ENCODE measurements at regions not wholly inside any gene's neighbourhood (a gene's known extent, or its start where the extent isn't known, plus 50 kb on each side); places are given as distances from the start of the nearest gene placed in this dataset.

DNA sequence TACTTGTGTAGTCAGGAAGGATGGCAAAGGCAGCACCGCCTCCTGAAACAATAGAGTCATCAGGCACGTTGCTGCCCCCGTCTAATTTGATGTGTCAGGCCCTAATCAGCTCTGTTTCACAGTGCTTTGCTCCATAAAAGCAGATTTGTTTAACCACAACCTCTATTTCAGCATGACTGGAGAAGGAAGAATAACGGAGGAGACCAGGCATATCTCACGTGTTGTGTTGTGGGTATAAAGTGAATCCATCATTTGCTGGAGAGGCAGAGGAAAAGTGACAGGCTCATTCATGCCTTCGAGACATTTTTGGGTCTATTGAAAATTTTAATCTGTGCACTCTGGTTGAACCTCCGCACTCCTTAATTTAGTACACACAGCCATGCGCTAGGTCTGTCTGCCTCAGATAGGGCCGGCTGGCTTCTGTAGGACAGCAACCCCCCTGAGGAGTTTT lies 940.4 kb upstream of the SLC10A2 start:
- Histone ChIP-seq H3K4me3 (ENCODE audit: low read length) (no peak overlapping the region), H3K27me3 (ENCODE audit: control insufficient read depth, insufficient read depth, low read length) (no peaks in the 10 kb centered on the region), H3K36me3 (ENCODE audit: control insufficient read depth, low read depth, low read length) (no peaks in the 10 kb centered on the region), H3K27ac (ENCODE audit: low read length) (no peak overlapping the region), H3K9me3 (ENCODE audit: control insufficient read depth, low read depth, low read length) (no peaks in the 10 kb centered on the region), H3K4me1 (ENCODE audit: control insufficient read depth, low read depth, low read length) (no peaks in the 10 kb centered on the region), H3K9ac (ENCODE audit: low read length) (no peak overlapping the region)

DNA sequence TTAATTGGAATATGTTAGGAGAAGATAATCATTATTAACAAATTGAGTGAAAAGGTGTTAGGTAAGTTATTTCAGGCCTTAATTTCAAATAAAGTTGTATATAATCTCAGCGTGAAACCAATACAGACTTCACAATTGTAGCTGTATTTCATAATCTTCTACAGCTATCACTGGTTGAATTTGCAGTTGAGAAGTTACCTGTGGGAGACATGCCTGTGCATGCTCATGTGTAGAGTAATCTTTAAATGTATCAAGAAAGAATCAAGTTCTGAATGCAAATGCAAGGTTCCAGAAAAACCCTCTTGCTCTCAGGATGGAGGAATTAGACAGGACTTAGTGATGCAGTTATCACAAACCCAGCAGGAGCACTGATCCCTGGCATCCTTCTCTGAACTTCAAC lies 938.4 kb upstream of the SLC10A2 start:
- H3K27ac ChIP-seq (ENCODE audit: low read length) = no peak overlapping the region
- no peaks in the 10 kb centered on the region for H3K9me3 ChIP-seq (ENCODE audit: control insufficient read depth, low read depth, low read length)
- H3K4me3 ChIP-seq (ENCODE audit: low read length) = no peak overlapping the region
- no peak overlapping the region for H3K9ac ChIP-seq (ENCODE audit: low read length)
- no peaks in the 10 kb centered on the region for H3K27me3 ChIP-seq (ENCODE audit: control insufficient read depth, insufficient read depth, low read length)
- H3K36me3 ChIP-seq (ENCODE audit: control insufficient read depth, low read depth, low read length) = no peaks in the 10 kb centered on the region
- no peaks in the 10 kb centered on the region for H3K4me1 ChIP-seq (ENCODE audit: control insufficient read depth, low read depth, low read length)

DNA sequence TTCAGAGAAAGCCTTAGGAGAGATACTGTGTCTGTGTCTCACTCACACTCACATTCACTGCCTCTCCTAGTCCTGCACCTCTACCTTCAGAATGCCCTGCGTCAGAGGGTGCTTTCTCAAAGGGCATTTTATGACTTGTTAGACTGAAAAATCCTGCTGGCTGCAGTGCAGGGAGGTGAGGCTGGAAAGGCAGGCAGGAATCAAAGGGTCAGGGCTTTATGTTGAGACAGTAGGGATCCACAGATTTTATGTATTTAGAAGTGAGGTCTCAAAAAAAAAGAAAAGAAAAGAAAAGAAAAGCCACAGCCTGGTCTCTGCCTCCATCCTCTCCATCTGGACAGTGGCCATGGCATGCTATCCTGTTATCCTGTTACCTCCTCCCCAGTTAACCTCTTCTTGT lies 936.0 kb upstream of the SLC10A2 start:
- Histone ChIP-seq H3K9ac (ENCODE audit: low read length) (no peak overlapping the region), H3K9me3 (ENCODE audit: control insufficient read depth, low read depth, low read length) (no peaks in the 10 kb centered on the region), H3K4me1 (ENCODE audit: control insufficient read depth, low read depth, low read length) (no peaks in the 10 kb centered on the region), H3K27me3 (ENCODE audit: control insufficient read depth, insufficient read depth, low read length) (no peaks in the 10 kb centered on the region), H3K27ac (ENCODE audit: low read length) (no peak overlapping the region), H3K4me3 (ENCODE audit: low read length) (no peak overlapping the region), H3K36me3 (ENCODE audit: control insufficient read depth, low read depth, low read length) (no peaks in the 10 kb centered on the region)

DNA sequence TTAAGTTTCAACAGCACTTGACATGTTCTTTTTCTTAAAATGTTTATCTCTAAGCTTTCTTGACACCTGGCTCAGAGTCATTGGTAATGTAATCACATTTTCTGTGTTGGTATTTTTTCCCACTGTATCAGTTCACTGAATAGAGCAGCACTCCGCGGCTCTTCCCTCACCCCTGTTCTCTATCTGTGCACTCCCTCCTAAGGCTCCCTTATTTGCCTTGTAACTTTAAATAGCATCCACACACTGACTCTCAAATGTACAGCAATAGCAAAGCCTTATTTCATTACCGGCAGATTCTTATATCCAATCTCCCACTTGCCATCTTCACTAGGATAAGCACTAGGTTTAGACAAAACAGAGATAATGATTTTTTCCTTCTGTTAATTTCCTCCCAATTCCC lies 935.5 kb upstream of the SLC10A2 start:
- Histone ChIP-seq H3K9me3 (ENCODE audit: control insufficient read depth, low read depth, low read length) (no peaks in the 10 kb centered on the region), H3K4me1 (ENCODE audit: control insufficient read depth, low read depth, low read length) (no peaks in the 10 kb centered on the region), H3K4me3 (ENCODE audit: low read length) (no peak overlapping the region), H3K27ac (ENCODE audit: low read length) (no peak overlapping the region), H3K9ac (ENCODE audit: low read length) (no peak overlapping the region), H3K36me3 (ENCODE audit: control insufficient read depth, low read depth, low read length) (no peaks in the 10 kb centered on the region), H3K27me3 (ENCODE audit: control insufficient read depth, insufficient read depth, low read length) (no peaks in the 10 kb centered on the region)

DNA sequence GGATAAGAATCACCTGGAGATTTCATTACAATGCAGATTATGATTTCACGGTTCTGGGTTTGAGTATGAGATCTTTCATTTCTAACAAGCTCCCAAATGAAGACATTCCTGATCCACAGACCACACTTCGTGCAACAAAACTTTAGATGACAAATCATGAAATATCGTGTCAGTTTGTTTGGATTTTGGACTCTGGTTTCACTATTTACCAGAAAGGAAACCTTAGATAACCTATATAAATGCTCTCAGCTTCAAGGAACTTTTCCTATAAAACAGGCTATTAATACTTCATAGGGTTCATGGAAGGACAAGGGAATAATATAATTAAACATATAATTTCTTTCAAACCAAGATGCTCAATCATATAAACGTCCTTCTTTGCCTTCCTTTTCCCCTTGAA lies 930.5 kb upstream of the SLC10A2 start:
- no peaks in the 10 kb centered on the region for H3K9me3 ChIP-seq (ENCODE audit: control insufficient read depth, low read depth, low read length)
- no peaks in the 10 kb centered on the region for H3K27me3 ChIP-seq (ENCODE audit: control insufficient read depth, insufficient read depth, low read length)
- no peak overlapping the region for H3K27ac ChIP-seq (ENCODE audit: low read length)
- no peak overlapping the region for H3K4me3 ChIP-seq (ENCODE audit: low read length)
- no peaks in the 10 kb centered on the region for H3K36me3 ChIP-seq (ENCODE audit: control insufficient read depth, low read depth, low read length)
- no peak overlapping the region for H3K9ac ChIP-seq (ENCODE audit: low read length)
- H3K4me1 ChIP-seq (ENCODE audit: control insufficient read depth, low read depth, low read length) = no peaks in the 10 kb centered on the region

DNA sequence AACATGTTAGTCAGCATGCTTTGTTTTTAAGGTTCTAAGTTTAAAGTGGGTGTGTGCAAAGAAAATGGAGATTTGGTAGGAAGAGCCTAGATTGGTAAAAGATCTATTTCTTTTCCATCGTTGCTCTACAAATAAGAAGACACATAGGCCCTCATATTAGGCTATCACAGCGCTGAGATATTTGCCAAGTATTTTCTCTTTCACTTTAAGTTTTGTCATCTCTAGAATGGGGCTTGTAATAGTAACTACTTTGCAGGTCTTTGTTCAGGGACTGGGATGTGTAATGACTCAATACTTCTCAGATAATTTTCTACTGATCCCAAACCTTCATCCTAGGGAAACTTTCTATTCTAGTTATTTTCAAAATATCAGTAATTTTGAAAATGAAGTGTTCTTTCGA lies 917.7 kb upstream of the SLC10A2 start:
- no peak overlapping the region for H3K4me3 ChIP-seq (ENCODE audit: low read length)
- no peaks in the 10 kb centered on the region for H3K4me1 ChIP-seq (ENCODE audit: control insufficient read depth, low read depth, low read length)
- H3K27ac ChIP-seq (ENCODE audit: low read length) = no peak overlapping the region
- no peak overlapping the region for H3K9ac ChIP-seq (ENCODE audit: low read length)
- no peaks in the 10 kb centered on the region for H3K36me3 ChIP-seq (ENCODE audit: control insufficient read depth, low read depth, low read length)
- H3K27me3 ChIP-seq (ENCODE audit: control insufficient read depth, insufficient read depth, low read length) = no peaks in the 10 kb centered on the region
- H3K9me3 ChIP-seq (ENCODE audit: control insufficient read depth, low read depth, low read length) = no peaks in the 10 kb centered on the region

DNA sequence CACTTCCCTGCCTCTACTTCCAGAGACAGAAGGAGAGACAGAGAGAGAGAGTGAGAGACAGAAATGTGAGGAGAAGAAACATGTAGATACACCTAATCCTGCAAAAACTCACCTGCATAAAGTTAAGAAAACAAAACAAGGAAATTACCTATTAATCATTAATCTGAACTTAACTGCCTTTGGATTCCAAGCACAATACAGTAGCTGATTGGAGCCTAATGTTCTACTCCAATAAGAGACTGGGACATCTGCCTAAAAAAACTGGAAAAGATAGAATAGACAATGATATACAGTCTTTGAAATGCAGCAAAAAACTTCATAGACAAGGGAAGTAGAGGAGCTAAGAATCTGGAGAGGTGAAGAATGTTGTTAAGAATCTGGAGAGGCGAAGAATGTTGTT lies 910.2 kb upstream of the SLC10A2 start:
- no peak overlapping the region for H3K27ac ChIP-seq (ENCODE audit: low read length)
- no peak overlapping the region for H3K9ac ChIP-seq (ENCODE audit: low read length)
- no peaks in the 10 kb centered on the region for H3K27me3 ChIP-seq (ENCODE audit: control insufficient read depth, insufficient read depth, low read length)
- no peaks in the 10 kb centered on the region for H3K36me3 ChIP-seq (ENCODE audit: control insufficient read depth, low read depth, low read length)
- H3K4me3 ChIP-seq (ENCODE audit: low read length) = no peak overlapping the region
- H3K9me3 ChIP-seq (ENCODE audit: control insufficient read depth, low read depth, low read length) = no peaks in the 10 kb centered on the region
- H3K4me1 ChIP-seq (ENCODE audit: control insufficient read depth, low read depth, low read length) = no peaks in the 10 kb centered on the region

DNA sequence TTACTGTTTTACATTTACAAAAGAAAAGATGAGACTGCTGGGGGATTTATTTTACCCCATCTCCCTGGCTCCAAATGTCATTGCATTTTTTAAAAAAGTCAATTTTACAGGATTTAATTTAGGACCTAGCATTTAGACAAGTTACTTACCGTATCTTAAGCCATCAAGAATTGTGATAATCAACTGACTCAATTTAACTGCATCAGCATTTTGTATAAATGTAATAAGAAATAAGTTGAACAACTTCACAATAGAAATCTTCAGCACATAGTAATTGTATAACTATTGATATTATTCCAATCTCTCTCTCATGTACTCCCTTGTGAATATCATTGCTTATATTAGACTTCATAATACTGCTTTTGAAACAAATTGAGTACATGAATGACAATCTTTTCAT lies 907.5 kb upstream of the SLC10A2 start:
- Histone ChIP-seq H3K36me3 (ENCODE audit: control insufficient read depth, low read depth, low read length) (no peaks in the 10 kb centered on the region), H3K9ac (ENCODE audit: low read length) (no peak overlapping the region), H3K27ac (ENCODE audit: low read length) (no peak overlapping the region), H3K9me3 (ENCODE audit: control insufficient read depth, low read depth, low read length) (no peaks in the 10 kb centered on the region), H3K4me1 (ENCODE audit: control insufficient read depth, low read depth, low read length) (no peaks in the 10 kb centered on the region), H3K4me3 (ENCODE audit: low read length) (no peak overlapping the region), H3K27me3 (ENCODE audit: control insufficient read depth, insufficient read depth, low read length) (no peaks in the 10 kb centered on the region)

DNA sequence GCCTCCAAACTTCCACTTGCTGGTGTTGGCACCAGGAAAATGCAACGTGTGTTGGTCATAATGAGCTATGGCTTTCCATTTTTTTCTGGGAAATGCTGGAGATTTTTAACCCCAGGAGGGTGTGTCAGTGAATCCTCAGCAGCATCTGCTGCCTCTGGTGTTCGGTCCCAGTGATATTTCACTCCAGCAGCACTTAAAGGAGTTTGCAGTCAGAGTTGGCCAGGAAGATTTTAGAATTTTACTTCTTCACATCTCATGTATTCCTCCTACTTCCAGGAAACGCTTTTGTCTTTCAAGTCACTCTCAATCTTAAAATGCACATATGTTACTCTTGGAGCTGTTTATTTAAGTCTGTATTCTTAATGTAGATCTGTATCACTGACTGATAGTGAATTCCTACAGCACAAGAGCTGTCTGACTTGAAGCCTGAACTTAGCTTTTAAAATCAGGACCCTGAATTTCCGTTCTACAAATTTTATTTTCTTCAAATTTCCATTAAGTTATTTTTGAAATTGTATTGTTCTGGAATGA lies 903.4 kb upstream of the SLC10A2 start:
- no peak overlapping the region for H3K9ac ChIP-seq (ENCODE audit: low read length)
- H3K27ac ChIP-seq (ENCODE audit: low read length) = no peak overlapping the region
- H3K36me3 ChIP-seq (ENCODE audit: control insufficient read depth, low read depth, low read length) = no peaks in the 10 kb centered on the region
- no peak overlapping the region for H3K4me3 ChIP-seq (ENCODE audit: low read length)
- H3K9me3 ChIP-seq (ENCODE audit: control insufficient read depth, low read depth, low read length) = no peaks in the 10 kb centered on the region
- H3K4me1 ChIP-seq (ENCODE audit: control insufficient read depth, low read depth, low read length) = no peaks in the 10 kb centered on the region
- H3K27me3 ChIP-seq (ENCODE audit: control insufficient read depth, insufficient read depth, low read length) = no peaks in the 10 kb centered on the region

DNA sequence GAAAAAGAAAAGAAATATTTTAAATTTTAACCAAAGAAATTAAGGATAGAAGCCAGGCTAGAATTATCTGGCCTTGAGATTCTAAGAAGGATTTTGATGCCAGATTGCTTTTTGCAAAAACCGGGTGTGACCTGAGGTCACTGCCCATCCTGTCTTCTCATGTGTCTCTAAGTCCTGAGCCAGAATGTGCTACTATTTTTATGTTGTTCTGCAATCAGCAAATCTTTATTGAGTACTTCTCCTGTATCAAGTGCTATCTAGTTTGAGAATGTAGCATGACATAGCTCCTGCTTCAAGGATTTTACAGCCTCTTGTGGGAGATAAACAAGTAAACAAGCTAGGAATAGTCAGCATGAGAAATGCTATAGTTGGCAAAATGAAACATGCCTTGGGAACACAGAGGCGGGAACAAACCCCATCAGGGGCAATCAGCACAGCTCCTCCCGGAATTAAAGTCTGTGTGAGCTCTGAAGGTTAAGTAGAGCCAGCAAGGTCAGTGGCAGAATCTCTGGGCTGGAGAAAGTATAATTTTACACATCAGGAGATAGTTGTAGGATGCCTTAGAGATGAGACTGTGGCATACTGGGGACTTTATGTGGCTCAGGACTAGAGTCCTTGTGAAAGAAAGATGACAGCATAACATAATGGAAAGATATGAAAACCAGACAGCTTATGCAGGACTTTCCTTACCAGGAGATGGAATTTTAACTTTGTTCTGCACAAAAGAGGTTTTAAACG lies 899.5 kb upstream of the SLC10A2 start:
- H3K9me3 ChIP-seq (ENCODE audit: control insufficient read depth, low read depth, low read length) = no peaks in the 10 kb centered on the region
- no peak overlapping the region for H3K27ac ChIP-seq (ENCODE audit: low read length)
- H3K9ac ChIP-seq (ENCODE audit: low read length) = no peak overlapping the region
- H3K4me3 ChIP-seq (ENCODE audit: low read length) = no peak overlapping the region
- H3K36me3 ChIP-seq (ENCODE audit: control insufficient read depth, low read depth, low read length) = no peaks in the 10 kb centered on the region
- H3K27me3 ChIP-seq (ENCODE audit: control insufficient read depth, insufficient read depth, low read length) = no peaks in the 10 kb centered on the region
- H3K4me1 ChIP-seq (ENCODE audit: control insufficient read depth, low read depth, low read length) = no peaks in the 10 kb centered on the region

DNA sequence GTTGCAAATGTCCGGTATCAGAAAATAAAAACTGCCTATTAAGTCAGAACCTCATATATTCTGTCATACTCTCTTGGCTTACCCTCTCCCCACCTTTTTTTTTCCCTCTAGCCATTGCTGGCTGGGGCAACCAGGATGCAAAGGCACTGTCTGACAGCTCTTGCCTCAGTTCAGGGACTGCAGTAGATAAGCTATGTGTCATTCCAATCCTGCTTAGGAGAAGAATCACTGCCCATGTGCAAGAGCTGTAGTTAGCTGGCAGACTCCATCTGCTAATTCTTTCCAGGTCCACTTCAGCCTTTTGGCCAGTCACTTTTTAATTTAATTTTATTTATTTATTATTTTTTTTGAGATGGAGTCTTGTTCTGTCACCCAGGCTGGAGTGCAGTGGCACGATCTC lies 895.6 kb upstream of the SLC10A2 start:
- Histone ChIP-seq H3K4me1 (ENCODE audit: control insufficient read depth, low read depth, low read length) (no peaks in the 10 kb centered on the region), H3K27me3 (ENCODE audit: control insufficient read depth, insufficient read depth, low read length) (no peaks in the 10 kb centered on the region), H3K36me3 (ENCODE audit: control insufficient read depth, low read depth, low read length) (no peaks in the 10 kb centered on the region), H3K27ac (ENCODE audit: low read length) (no peak overlapping the region), H3K9me3 (ENCODE audit: control insufficient read depth, low read depth, low read length) (no peaks in the 10 kb centered on the region), H3K4me3 (ENCODE audit: low read length) (no peak overlapping the region), H3K9ac (ENCODE audit: low read length) (no peak overlapping the region)

DNA sequence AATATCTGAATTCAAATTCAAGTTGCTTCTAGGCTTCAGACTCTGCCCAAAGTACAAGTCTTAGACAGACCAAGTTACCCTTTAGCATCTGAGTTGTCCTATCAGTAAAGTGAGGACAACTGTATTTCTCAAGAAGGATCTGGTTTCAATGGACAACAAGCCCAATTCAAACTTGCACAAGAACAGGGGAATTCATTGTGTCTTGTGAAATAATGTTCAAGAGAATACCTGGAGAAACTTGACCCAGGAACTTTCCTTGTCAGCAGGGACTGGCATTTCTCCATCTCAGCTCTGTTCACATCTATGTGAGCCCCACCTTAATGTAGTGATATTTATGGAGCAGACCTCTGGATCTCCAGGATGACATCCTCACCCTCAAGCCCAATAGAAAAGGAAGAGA lies 894.9 kb upstream of the SLC10A2 start:
- H3K4me3 ChIP-seq (ENCODE audit: low read length) = no peak overlapping the region
- H3K36me3 ChIP-seq (ENCODE audit: control insufficient read depth, low read depth, low read length) = no peaks in the 10 kb centered on the region
- no peaks in the 10 kb centered on the region for H3K4me1 ChIP-seq (ENCODE audit: control insufficient read depth, low read depth, low read length)
- H3K9me3 ChIP-seq (ENCODE audit: control insufficient read depth, low read depth, low read length) = no peaks in the 10 kb centered on the region
- no peak overlapping the region for H3K27ac ChIP-seq (ENCODE audit: low read length)
- no peaks in the 10 kb centered on the region for H3K27me3 ChIP-seq (ENCODE audit: control insufficient read depth, insufficient read depth, low read length)
- no peak overlapping the region for H3K9ac ChIP-seq (ENCODE audit: low read length)
